Ectodermal cell (in vitro differentiated cells): ENCODE measurements at regions not wholly inside any gene's neighbourhood (a gene's known extent, or its start where the extent isn't known, plus 50 kb on each side); places are given as distances from the start of the nearest gene placed in this dataset.

ENCODE experiments used
- H3K27ac ChIP-seq: 2 replicates; pipeline ENCODE4 v1.7.0; 2013; ENCODE audit warnings: mild to moderate bottlenecking, low read depth, low read length; ENCODE audit not compliant: insufficient read depth, poor library complexity, severe bottlenecking
- H3K27me3 ChIP-seq: 2 replicates; pipeline ENCODE4 v1.7.0; 2013; ENCODE audit warnings: mild to moderate bottlenecking, low read length; ENCODE audit not compliant: insufficient read depth, control insufficient read depth, poor library complexity, severe bottlenecking
- H3K36me3 ChIP-seq: one replicate; pipeline ENCODE4 v1.7.0; 2013; ENCODE audit warnings: low read length; ENCODE audit not compliant: control insufficient read depth, insufficient read depth
- H3K4me1 ChIP-seq: one replicate; pipeline ENCODE4 v1.7.0; 2013; ENCODE audit warnings: low read length; ENCODE audit not compliant: control insufficient read depth, insufficient read depth
- H3K4me3 ChIP-seq: 2 replicates; pipeline ENCODE4 v1.7.0; 2013; ENCODE audit warnings: low read depth, low read length, control low read depth; ENCODE audit not compliant: insufficient read depth
- H3K9me3 ChIP-seq: 2 replicates; pipeline ENCODE4 v1.7.0; 2013; ENCODE audit warnings: mild to moderate bottlenecking, low read length, moderate library complexity; ENCODE audit not compliant: control insufficient read depth
- WGBS, 2 experiments: methylation state at CpG; one replicate each; pipeline ENCODE4 v1.1.7; 2013; ENCODE audit warnings: missing lambda C conversion rate in 2 of 2; 5-methylcytosine and 5-hydroxymethylcytosine counted together

GRCh38 chr4:33349376-33349775 is 2629.2 kb downstream of the PCDH7 start:
- WGBS, 2 experiments: 90 to 97% methylated on average over 1 of the region's 1 CpG
- Histone ChIP-seq H3K27ac (no peak overlapping the region), H3K36me3 (no peaks in the 10 kb centered on the region), H3K4me1 (no peaks in the 10 kb centered on the region), H3K27me3 (no peaks in the 10 kb centered on the region), H3K4me3 (no peak overlapping the region), H3K9me3 (no peaks in the 10 kb centered on the region)

- no peaks in the 10 kb centered on the region for H3K36me3 ChIP-seq
- no peaks in the 10 kb centered on the region for H3K9me3 ChIP-seq
- WGBS, 2 experiments: 95% methylated on average over 1 of the region's 1 CpG; no CpG with 5 or more reads in 1 of the 2 experiments
- H3K4me3 ChIP-seq: no peak overlapping the region
- H3K27ac ChIP-seq: no peak overlapping the region
- no peaks in the 10 kb centered on the region for H3K4me1 ChIP-seq
- no peaks in the 10 kb centered on the region for H3K27me3 ChIP-seq
Measured at GRCh38 chr4:33357121-33357520, 2637.0 kb downstream of the PCDH7 start.

- no peak overlapping the region for H3K4me3 ChIP-seq
- WGBS, 2 experiments: 81% methylated on average over 3 of the region's 3 CpGs
- H3K27ac ChIP-seq: no peak overlapping the region
- no peaks in the 10 kb centered on the region for H3K36me3 ChIP-seq
- H3K4me1 ChIP-seq: no peaks in the 10 kb centered on the region
- no peaks in the 10 kb centered on the region for H3K27me3 ChIP-seq
- no peaks in the 10 kb centered on the region for H3K9me3 ChIP-seq
Measured at GRCh38 chr4:33369446-33369845, 2649.3 kb downstream of the PCDH7 start.

GRCh38 chr4:33381816-33382215 is 2661.6 kb downstream of the PCDH7 start:
- H3K4me3 ChIP-seq: no peak overlapping the region
- no peaks in the 10 kb centered on the region for H3K9me3 ChIP-seq
- no peaks in the 10 kb centered on the region for H3K4me1 ChIP-seq
- H3K27ac ChIP-seq: no peak overlapping the region
- WGBS, 2 experiments: 94 to 95% methylated on average over 1 to 4 of the region's 4 CpGs
- no peaks in the 10 kb centered on the region for H3K36me3 ChIP-seq
- H3K27me3 ChIP-seq: no peaks in the 10 kb centered on the region

GRCh38 chr4:33386764-33387163 is 2666.6 kb downstream of the PCDH7 start:
- Histone ChIP-seq H3K9me3 (no peaks in the 10 kb centered on the region), H3K4me1 (no peaks in the 10 kb centered on the region), H3K36me3 (no peaks in the 10 kb centered on the region), H3K27ac (no peak overlapping the region), H3K27me3 (no peaks in the 10 kb centered on the region), H3K4me3 (no peak overlapping the region)

- no peaks in the 10 kb centered on the region for H3K4me1 ChIP-seq
- H3K9me3 ChIP-seq: no peaks in the 10 kb centered on the region
- no peak overlapping the region for H3K4me3 ChIP-seq
- H3K36me3 ChIP-seq: no peaks in the 10 kb centered on the region
- no peak overlapping the region for H3K27ac ChIP-seq
- 90 to 92% methylated on average over 2 to 3 of the region's 3 CpGs for WGBS, 2 experiments
- no peaks in the 10 kb centered on the region for H3K27me3 ChIP-seq
Measured at GRCh38 chr4:33390976-33391375, 2670.8 kb downstream of the PCDH7 start.

- H3K4me3 ChIP-seq: no peak overlapping the region
- no peaks in the 10 kb centered on the region for H3K27me3 ChIP-seq
- H3K4me1 ChIP-seq: no peaks in the 10 kb centered on the region
- H3K36me3 ChIP-seq: no peaks in the 10 kb centered on the region
- no peaks in the 10 kb centered on the region for H3K9me3 ChIP-seq
- no peak overlapping the region for H3K27ac ChIP-seq
Measured at GRCh38 chr4:33395731-33396485, 2675.7 kb downstream of the PCDH7 start.

GRCh38 chr4:33400504-33400903 is 2680.3 kb downstream of the PCDH7 start:
- 94 to 96% methylated on average over 11 of the region's 11 CpGs for WGBS, 2 experiments
- no peak overlapping the region for H3K4me3 ChIP-seq
- H3K9me3 ChIP-seq: no peaks in the 10 kb centered on the region
- no peaks in the 10 kb centered on the region for H3K36me3 ChIP-seq
- no peak overlapping the region for H3K27ac ChIP-seq
- no peaks in the 10 kb centered on the region for H3K27me3 ChIP-seq
- no peaks in the 10 kb centered on the region for H3K4me1 ChIP-seq

GRCh38 chr4:33407496-33407895 is 2687.3 kb downstream of the PCDH7 start:
- H3K4me1 ChIP-seq: no peaks in the 10 kb centered on the region
- no peaks in the 10 kb centered on the region for H3K27me3 ChIP-seq
- WGBS, 2 experiments: 91 to 100% methylated on average over 2 of the region's 2 CpGs
- no peaks in the 10 kb centered on the region for H3K36me3 ChIP-seq
- no peak overlapping the region for H3K27ac ChIP-seq
- no peaks in the 10 kb centered on the region for H3K9me3 ChIP-seq
- H3K4me3 ChIP-seq: no peak overlapping the region

GRCh38 chr4:33411182-33411581 is 2691.0 kb downstream of the PCDH7 start:
- Histone ChIP-seq H3K27me3 (no peaks in the 10 kb centered on the region), H3K4me3 (no peak overlapping the region), H3K9me3 (no peaks in the 10 kb centered on the region), H3K4me1 (no peaks in the 10 kb centered on the region), H3K36me3 (no peaks in the 10 kb centered on the region), H3K27ac (no peak overlapping the region)
- 89% methylated on average over 1 of the region's 1 CpG; no CpG with 5 or more reads in 1 of the 2 experiments for WGBS, 2 experiments
